Globus pallidus (tissue), 1 donor: ENCODE measurements at regions not wholly inside any gene's neighbourhood (a gene's known extent, or its start where the extent isn't known, plus 50 kb on each side); places are given as distances from the start of the nearest gene placed in this dataset.

Experiments
- DNase-seq: peaks from one replicate; pipeline ENCODE4 v3.0.0-alpha.2; 2015; ENCODE audit warnings: low spot score

DNA sequence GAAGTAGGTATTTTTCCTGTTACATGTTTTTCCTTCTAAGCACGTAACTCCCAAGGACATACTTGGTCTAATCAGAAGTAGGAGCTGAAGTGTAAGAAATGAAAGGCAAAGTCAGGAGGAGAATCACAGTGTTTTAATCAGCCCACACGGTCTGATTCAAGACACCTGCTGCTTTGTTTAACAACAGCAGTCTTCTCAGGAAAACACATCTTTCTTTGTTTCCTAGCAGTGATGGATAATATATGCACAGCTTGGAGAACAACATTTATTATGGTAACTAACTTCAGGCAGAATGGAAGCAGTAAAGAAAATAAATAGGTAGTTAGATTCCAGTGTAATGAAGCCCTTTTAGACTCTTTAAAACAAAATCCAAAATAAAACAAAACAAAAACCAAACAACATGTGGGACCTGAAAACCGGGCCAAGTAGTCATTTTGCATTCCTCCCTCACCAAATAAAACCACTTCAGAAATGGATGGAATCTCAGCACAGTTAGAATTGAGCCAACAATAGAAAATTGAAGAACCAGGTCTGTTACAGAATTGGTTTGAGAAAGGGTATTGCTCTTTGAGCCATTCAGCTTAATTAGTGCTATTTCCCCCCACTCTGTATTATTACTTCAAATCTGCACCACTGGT is 61.1 kb upstream of the UGP2 start:
- DNase-seq = peak; percentile 54

DNA sequence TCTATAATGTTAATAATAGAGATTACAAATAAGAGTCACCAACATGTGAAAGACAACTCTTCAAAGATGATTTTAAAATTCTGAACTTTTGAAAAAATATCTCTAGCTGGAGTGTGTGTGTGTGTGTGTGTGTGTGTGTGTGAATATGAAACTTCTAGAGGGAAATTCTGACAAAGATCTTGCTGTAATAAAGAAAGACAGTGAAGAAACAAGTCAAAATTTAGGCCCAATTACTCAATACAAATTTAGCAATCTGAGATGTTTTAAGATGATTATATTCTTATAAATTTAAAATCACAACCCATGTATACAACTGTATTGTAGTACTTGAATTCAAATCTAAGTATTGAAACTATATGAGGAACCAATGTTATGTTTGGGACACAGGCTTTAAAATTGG is 57.2 kb upstream of the UGP2 start:
- DNase-seq = no peak

DNA sequence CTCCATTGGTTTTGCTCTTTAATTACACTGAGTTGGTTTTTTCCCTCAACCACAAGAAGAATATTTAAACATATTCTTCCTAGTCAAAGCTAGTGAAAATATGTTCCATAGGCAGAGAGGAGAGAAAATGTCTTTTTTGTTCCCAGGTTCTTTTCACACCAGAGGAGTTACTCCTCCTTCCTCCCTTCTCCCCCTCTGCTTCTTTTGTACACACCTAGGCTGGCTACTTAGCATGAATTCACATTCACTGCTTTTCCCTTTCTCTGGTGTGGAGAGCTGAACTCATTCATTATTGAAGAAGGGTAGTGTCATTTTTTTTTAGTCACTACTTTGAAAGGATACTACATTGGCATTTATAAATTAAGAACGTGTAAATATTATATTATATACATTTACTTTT is 56.6 kb upstream of the UGP2 start:
- DNase-seq = no peak

- no peak for DNase-seq
These were observed 55.2 kb upstream of the UGP2 start for GRCh38 chr2:63786471-63786870.

DNA sequence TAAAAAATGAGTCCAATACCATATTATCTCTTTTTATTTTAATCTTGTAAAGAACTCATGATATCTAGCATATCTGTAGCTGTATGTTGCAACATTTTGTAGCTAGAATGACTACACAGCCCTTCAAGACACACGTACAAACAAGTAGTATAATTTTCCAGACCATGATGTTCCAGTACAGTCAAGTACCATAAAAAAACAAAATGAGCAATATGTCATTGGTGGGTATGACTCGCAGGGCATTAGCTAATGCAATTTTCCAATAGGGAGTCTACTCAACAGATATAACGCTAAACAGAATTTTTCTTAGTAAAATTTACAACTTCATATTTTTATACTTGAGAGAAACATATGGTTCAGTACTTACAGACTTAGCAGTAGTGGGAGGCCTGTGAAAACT is 53.6 kb upstream of the UGP2 start:
- DNase-seq = no peak

- DNase-seq = no peak
These were observed 52.2 kb upstream of the UGP2 start for GRCh38 chr2:63789338-63790020.

- DNase-seq = no peak
These were observed 51.2 kb upstream of the UGP2 start for GRCh38 chr2:63790491-63790890.

DNA sequence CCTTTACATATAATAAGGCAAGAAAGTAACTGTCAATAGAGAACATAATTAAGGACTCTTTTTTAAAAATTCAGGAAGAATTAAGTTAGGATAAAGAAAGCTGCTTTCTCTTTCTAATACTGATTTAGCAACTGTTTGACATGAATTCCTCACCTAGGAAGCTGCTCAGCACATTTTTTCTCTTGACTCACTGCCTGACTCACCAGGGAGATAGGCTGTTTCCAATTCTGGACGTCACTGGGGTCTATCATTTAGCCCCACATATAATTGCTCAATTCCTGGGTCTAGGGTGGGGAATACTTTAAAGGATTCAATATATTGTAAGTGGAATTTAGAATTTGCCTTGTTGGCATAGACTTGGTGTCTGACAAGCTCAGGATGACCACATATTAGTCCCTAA is 50.8 kb upstream of the UGP2 start:
- no peak for DNase-seq

DNA sequence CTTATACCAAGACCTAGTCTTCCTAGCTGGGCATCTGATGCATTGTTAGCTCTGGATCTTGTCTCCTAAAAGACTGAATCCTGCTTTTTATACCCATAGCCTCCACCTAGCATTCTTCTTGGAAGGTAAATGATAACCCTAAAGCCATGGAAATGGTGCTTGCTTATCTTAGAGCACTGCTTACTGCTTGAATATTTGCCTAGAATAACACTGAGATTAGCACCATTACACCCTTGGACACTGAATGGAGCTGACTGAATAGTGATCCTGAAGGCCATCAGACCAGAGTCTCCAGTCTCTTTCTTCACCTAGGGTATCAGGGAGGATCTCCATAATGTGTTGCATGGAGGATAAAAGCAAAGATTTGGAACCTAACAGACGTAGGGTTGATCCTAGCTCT is 50.3 kb upstream of the UGP2 start:
- DNase-seq = no peak
